ENCODE measurements at regions not wholly inside any gene's neighbourhood (a gene's known extent, or its start where the extent isn't known, plus 50 kb on each side); places are given as distances from the start of the nearest gene placed in this dataset.
"Not testable (repeated sequence)": the region's sequence is repeated elsewhere in the genome, so short reads cannot be mapped to it uniquely, and the experiment has no call there.

DNA sequence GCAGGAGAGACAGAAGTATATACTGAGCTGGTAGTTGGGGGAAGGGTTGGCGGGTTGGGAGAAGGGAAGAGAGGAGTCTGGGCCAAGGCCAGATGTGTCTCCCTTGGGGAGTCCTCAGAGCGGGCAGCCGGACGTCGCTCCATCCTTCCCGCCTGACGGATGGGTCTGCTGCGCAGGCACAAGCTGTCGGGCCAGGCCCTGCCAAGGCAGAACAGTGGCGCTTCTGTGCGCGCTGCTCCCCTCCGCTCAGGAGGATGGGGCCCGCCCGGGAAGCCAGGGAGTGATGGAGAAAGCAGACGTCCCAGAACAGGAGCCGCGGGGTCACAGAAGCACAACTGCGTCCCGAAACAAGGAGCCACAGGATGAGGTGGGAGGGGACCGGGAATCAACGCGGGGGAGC, 449.9 kb downstream of the CNTNAP3B start:
- dilution Hi-C loops (cut with MboI; ENCODE audit: extremely low pct_ligation_motif_present, low sequenced_read_pairs); H3K9ac ChIP-seq (ENCODE audit: control insufficient read depth, extremely low read depth, insufficient read depth, low read length); H3K4me2 ChIP-seq (ENCODE audit: control insufficient read depth, extremely low read depth, insufficient read depth, low read depth, low read length); H3K9me1 ChIP-seq (ENCODE audit: control insufficient read depth, extremely low read depth, insufficient read depth, low read length); H3K36me3 ChIP-seq (ENCODE audit: control insufficient read depth in 2 of 2, extremely low read depth in 1 of 2, insufficient read depth in 2 of 2, low read length in 2 of 2); FAIRE-seq; H3K4me1 ChIP-seq (ENCODE audit: control insufficient read depth, extremely low read depth, insufficient read depth, low read length); H3K9me3 ChIP-seq (ENCODE audit: control insufficient read depth, low read depth, low read length); H3K27me3 ChIP-seq (ENCODE audit: control insufficient read depth, extremely low read depth, insufficient read depth, low read length); H3K27ac ChIP-seq (ENCODE audit: control insufficient read depth, insufficient read depth, low read length); DNase-seq (ENCODE audit: low read depth, low spot score); H3K4me3 ChIP-seq (ENCODE audit: control insufficient read depth in 2 of 3, extremely low read depth in 1 of 3, insufficient read depth in 2 of 3, low read depth in 1 of 3, low read length in 3 of 3); H4K20me1 ChIP-seq (ENCODE audit: control insufficient read depth, extremely low read depth, insufficient read depth, low read length); H2AFZ ChIP-seq (ENCODE audit: control insufficient read depth, low read length); H3K79me2 ChIP-seq (ENCODE audit: control insufficient read depth, insufficient read depth, low read length): not testable (repeated sequence)

DNA sequence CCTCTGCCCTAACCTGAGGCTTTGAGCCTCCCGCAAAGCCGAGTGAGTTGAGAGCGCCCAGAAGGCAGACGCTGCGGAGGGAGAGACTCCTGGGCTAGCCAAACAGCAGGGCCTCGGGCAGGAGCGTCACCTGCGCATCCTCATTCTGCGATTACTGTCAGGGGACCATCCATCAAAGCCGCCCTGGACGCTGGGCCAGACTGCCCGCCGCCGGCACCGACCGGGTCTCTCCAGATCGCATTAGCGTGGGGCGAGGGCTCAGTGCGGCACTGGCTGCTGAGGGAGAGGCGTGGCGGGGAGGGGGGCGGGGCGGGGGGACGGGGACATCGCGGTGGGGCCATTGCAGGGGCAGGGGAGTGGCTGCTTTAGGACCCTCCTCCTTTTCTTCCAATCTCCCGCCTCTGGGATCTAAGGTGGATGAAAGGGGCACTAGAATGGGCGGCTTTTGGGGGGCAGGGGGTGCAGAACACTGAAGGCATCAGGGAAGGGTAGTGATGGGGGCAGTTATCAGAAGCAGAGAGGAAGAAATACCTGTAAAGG, 465.7 kb downstream of the CNTNAP3B start:
- H3K4me2 ChIP-seq (ENCODE audit: control insufficient read depth, extremely low read depth, insufficient read depth, low read depth, low read length); H3K4me3 ChIP-seq (ENCODE audit: control insufficient read depth in 2 of 3, extremely low read depth in 1 of 3, insufficient read depth in 2 of 3, low read depth in 1 of 3, low read length in 3 of 3); H3K9me3 ChIP-seq (ENCODE audit: control insufficient read depth, low read depth, low read length); H3K4me1 ChIP-seq (ENCODE audit: control insufficient read depth, extremely low read depth, insufficient read depth, low read length); H3K9me1 ChIP-seq (ENCODE audit: control insufficient read depth, extremely low read depth, insufficient read depth, low read length); H2AFZ ChIP-seq (ENCODE audit: control insufficient read depth, low read length); DNase-seq (ENCODE audit: low read depth, low spot score); H4K20me1 ChIP-seq (ENCODE audit: control insufficient read depth, extremely low read depth, insufficient read depth, low read length); H3K79me2 ChIP-seq (ENCODE audit: control insufficient read depth, insufficient read depth, low read length); H3K27me3 ChIP-seq (ENCODE audit: control insufficient read depth, extremely low read depth, insufficient read depth, low read length); H3K27ac ChIP-seq (ENCODE audit: control insufficient read depth, insufficient read depth, low read length); H3K9ac ChIP-seq (ENCODE audit: control insufficient read depth, extremely low read depth, insufficient read depth, low read length); FAIRE-seq; H3K36me3 ChIP-seq (ENCODE audit: control insufficient read depth in 2 of 2, extremely low read depth in 1 of 2, insufficient read depth in 2 of 2, low read length in 2 of 2); dilution Hi-C loops (cut with MboI; ENCODE audit: extremely low pct_ligation_motif_present, low sequenced_read_pairs): not testable (repeated sequence)

DNA sequence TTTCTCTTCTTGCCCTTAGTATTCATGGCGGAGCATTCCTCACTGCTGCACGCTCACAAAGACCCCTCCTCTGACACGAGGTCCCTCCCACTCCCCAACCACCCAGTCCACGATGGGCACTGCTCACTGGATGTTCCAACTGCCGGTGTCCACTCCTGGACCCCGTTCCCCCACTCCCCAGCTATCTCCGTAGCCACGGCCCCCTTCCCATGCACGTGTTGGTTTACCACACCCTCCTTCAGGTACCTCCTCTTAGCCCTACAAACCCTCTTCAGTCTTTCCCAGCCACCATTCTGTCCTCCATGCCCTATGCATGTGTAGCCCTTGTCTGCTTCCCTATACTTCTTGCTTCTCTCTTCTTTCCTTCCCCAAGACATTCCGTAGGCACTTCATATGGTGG, 469.6 kb upstream of the ZNG1F start:
- H3K9me1 ChIP-seq (ENCODE audit: control insufficient read depth, extremely low read depth, insufficient read depth, low read length); H3K79me2 ChIP-seq (ENCODE audit: control insufficient read depth, insufficient read depth, low read length); H3K9ac ChIP-seq (ENCODE audit: control insufficient read depth, extremely low read depth, insufficient read depth, low read length); H3K36me3 ChIP-seq (ENCODE audit: control insufficient read depth in 2 of 2, extremely low read depth in 1 of 2, insufficient read depth in 2 of 2, low read length in 2 of 2); H3K27me3 ChIP-seq (ENCODE audit: control insufficient read depth, extremely low read depth, insufficient read depth, low read length); H2AFZ ChIP-seq (ENCODE audit: control insufficient read depth, low read length); dilution Hi-C loops (cut with MboI; ENCODE audit: extremely low pct_ligation_motif_present, low sequenced_read_pairs); H3K4me1 ChIP-seq (ENCODE audit: control insufficient read depth, extremely low read depth, insufficient read depth, low read length); H3K4me2 ChIP-seq (ENCODE audit: control insufficient read depth, extremely low read depth, insufficient read depth, low read depth, low read length); H3K27ac ChIP-seq (ENCODE audit: control insufficient read depth, insufficient read depth, low read length); FAIRE-seq; H3K4me3 ChIP-seq (ENCODE audit: control insufficient read depth in 2 of 3, extremely low read depth in 1 of 3, insufficient read depth in 2 of 3, low read depth in 1 of 3, low read length in 3 of 3); DNase-seq (ENCODE audit: low read depth, low spot score); H4K20me1 ChIP-seq (ENCODE audit: control insufficient read depth, extremely low read depth, insufficient read depth, low read length); H3K9me3 ChIP-seq (ENCODE audit: control insufficient read depth, low read depth, low read length): not testable (repeated sequence)

DNA sequence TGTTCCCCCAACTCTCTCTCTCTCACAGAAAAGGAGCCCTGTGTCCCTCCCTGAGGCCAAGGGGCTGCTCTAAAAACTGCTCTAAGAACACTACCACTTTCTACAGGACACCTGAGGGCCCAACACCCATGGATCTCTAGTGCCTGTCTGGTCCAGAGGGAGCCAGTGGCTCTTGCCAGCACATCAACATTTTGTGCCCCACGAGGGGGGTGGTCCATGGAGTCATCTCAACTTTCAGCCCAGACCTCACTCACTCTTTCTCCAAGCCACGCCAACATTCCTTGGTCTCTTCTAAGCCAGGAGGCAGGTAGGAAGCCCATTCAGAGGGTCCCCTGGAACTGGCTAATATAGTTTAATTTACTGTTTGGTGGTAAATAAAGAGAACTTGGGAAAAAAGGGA, 469.0 kb upstream of the ZNG1F start:
- H3K79me2 ChIP-seq (ENCODE audit: control insufficient read depth, insufficient read depth, low read length); H3K27me3 ChIP-seq (ENCODE audit: control insufficient read depth, extremely low read depth, insufficient read depth, low read length); H3K9me3 ChIP-seq (ENCODE audit: control insufficient read depth, low read depth, low read length); H3K36me3 ChIP-seq (ENCODE audit: control insufficient read depth in 2 of 2, extremely low read depth in 1 of 2, insufficient read depth in 2 of 2, low read length in 2 of 2); H3K4me2 ChIP-seq (ENCODE audit: control insufficient read depth, extremely low read depth, insufficient read depth, low read depth, low read length); H3K27ac ChIP-seq (ENCODE audit: control insufficient read depth, insufficient read depth, low read length); H3K4me3 ChIP-seq (ENCODE audit: control insufficient read depth in 2 of 3, extremely low read depth in 1 of 3, insufficient read depth in 2 of 3, low read depth in 1 of 3, low read length in 3 of 3); DNase-seq (ENCODE audit: low read depth, low spot score); H4K20me1 ChIP-seq (ENCODE audit: control insufficient read depth, extremely low read depth, insufficient read depth, low read length); dilution Hi-C loops (cut with MboI; ENCODE audit: extremely low pct_ligation_motif_present, low sequenced_read_pairs); H2AFZ ChIP-seq (ENCODE audit: control insufficient read depth, low read length); H3K4me1 ChIP-seq (ENCODE audit: control insufficient read depth, extremely low read depth, insufficient read depth, low read length); H3K9me1 ChIP-seq (ENCODE audit: control insufficient read depth, extremely low read depth, insufficient read depth, low read length); H3K9ac ChIP-seq (ENCODE audit: control insufficient read depth, extremely low read depth, insufficient read depth, low read length); FAIRE-seq: not testable (repeated sequence)

DNA sequence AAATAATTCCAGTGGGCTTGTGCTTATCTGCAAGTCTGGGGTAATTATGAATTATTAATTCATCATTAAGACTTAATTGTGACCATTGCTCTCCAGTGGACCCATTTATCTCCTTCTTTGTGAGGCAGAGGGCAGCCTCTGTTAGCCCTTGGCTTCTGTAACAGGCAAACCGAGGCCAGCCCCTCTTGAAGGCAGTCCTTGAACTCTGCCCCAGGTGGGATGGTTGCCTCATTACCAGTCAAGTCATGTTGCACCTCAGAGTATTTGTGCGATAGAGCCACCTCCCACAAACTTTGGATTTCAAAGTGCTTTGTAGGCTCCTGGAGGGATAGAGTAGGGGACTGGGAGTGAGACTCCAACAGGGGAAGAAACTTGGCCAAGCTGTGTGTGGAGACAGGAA, 468.0 kb upstream of the ZNG1F start:
- H3K4me3 ChIP-seq (ENCODE audit: control insufficient read depth in 2 of 3, extremely low read depth in 1 of 3, insufficient read depth in 2 of 3, low read depth in 1 of 3, low read length in 3 of 3); H3K4me1 ChIP-seq (ENCODE audit: control insufficient read depth, extremely low read depth, insufficient read depth, low read length); H3K4me2 ChIP-seq (ENCODE audit: control insufficient read depth, extremely low read depth, insufficient read depth, low read depth, low read length); dilution Hi-C loops (cut with MboI; ENCODE audit: extremely low pct_ligation_motif_present, low sequenced_read_pairs); H4K20me1 ChIP-seq (ENCODE audit: control insufficient read depth, extremely low read depth, insufficient read depth, low read length); DNase-seq (ENCODE audit: low read depth, low spot score); H3K9ac ChIP-seq (ENCODE audit: control insufficient read depth, extremely low read depth, insufficient read depth, low read length); H3K27me3 ChIP-seq (ENCODE audit: control insufficient read depth, extremely low read depth, insufficient read depth, low read length); H2AFZ ChIP-seq (ENCODE audit: control insufficient read depth, low read length); FAIRE-seq; H3K79me2 ChIP-seq (ENCODE audit: control insufficient read depth, insufficient read depth, low read length); H3K27ac ChIP-seq (ENCODE audit: control insufficient read depth, insufficient read depth, low read length); H3K9me1 ChIP-seq (ENCODE audit: control insufficient read depth, extremely low read depth, insufficient read depth, low read length); H3K9me3 ChIP-seq (ENCODE audit: control insufficient read depth, low read depth, low read length); H3K36me3 ChIP-seq (ENCODE audit: control insufficient read depth in 2 of 2, extremely low read depth in 1 of 2, insufficient read depth in 2 of 2, low read length in 2 of 2): not testable (repeated sequence)
